ENCODE measurements at regions not wholly inside any gene's neighbourhood (a gene's known extent, or its start where the extent isn't known, plus 50 kb on each side); places are given as distances from the start of the nearest gene placed in this dataset.
A peak's percentile ranks its signal among the peaks of the same experiment; 100 is the strongest.

DNA sequence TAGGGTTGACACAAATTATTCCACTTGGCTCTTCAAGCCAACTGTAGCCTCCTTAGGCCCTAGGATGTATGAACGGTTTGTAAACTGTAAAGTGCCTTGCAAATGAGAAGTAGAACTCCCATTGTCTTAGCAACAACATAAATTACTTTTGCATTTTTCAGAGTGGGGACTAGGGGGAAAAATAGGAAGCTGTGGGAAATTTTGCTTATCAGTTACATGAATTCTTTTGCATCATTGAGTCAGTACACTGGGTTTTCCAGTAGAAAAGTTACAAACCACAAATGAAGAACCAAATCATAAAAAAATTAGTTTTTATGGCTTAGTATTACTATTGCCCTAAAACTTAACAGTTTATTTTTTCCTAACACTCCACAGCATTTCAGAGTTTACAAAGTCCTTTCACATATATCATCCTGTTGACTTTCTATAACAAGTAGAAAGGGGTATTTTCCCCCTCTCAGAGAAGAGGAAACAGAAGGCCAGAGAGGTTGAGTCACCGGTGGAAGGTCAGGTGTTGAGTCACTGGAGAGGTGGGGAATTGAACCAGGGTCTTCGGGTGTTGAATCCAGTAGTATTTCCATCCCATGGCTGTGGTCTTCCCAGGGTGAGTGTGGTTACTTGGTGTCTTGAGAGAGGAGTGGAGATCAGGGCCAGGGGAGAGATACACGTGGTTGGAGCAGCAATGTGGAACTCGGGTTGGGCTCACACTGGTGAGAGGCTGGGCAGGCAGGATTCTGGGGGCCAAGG, 71.9 kb upstream of the USP24 start:
- no TSS peak for BruUV-seq (replicated peaks)
- Histone ChIP-seq H3K27ac (ENCODE audit: low read length) (no peak overlapping the region), H3K9ac (ENCODE audit: low read length) (no peak overlapping the region), H3K27me3 (ENCODE audit: low read length) (no peaks in the 10 kb centered on the region), H3K36me3 (ENCODE audit: low read depth, low read length) (no peaks in the 10 kb centered on the region), H3F3A (ENCODE audit: low read length, unreplicated experiment) (no peaks in the 10 kb centered on the region), H3K9me2 (replicated peaks; ENCODE audit: low read length) (no peaks in the 10 kb centered on the region), H3K79me2 (ENCODE audit: low read length) (no peaks in the 10 kb centered on the region), H3K4me2 (ENCODE audit: low read length) (no peak overlapping the region), H2AFZ (ENCODE audit: low read length) (no peak overlapping the region), H3K9me3 (ENCODE audit: low read length) (no peaks in the 10 kb centered on the region), H4K20me1 (ENCODE audit: low read length) (no peaks in the 10 kb centered on the region), H3K4me1 (ENCODE audit: insufficient read depth, low read length) (peaks cover 10% of the 10 kb centered on the region), H3K4me3 (ENCODE audit: low read length) (no peak overlapping the region)
- no peak for TF ChIP-seq EZH2 (IDR thresholded peaks at IDR 0.05; ENCODE audit: low read length, unreplicated experiment)
- TF ChIP-seq, protein P1, sequence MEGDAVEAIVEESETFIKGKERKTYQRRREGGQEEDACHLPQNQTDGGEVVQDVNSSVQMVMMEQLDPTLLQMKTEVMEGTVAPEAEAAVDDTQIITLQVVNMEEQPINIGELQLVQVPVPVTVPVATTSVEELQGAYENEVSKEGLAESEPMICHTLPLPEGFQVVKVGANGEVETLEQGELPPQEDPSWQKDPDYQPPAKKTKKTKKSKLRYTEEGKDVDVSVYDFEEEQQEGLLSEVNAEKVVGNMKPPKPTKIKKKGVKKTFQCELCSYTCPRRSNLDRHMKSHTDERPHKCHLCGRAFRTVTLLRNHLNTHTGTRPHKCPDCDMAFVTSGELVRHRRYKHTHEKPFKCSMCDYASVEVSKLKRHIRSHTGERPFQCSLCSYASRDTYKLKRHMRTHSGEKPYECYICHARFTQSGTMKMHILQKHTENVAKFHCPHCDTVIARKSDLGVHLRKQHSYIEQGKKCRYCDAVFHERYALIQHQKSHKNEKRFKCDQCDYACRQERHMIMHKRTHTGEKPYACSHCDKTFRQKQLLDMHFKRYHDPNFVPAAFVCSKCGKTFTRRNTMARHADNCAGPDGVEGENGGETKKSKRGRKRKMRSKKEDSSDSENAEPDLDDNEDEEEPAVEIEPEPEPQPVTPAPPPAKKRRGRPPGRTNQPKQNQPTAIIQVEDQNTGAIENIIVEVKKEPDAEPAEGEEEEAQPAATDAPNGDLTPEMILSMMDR (conservative IDR thresholded peaks at IDR 0.05; ENCODE audit: low read depth, low read length), result no peak
- TF ChIP-seq EZH2phosphoT487 (IDR thresholded peaks at IDR 0.05; ENCODE audit: borderline replicate concordance, low read length), result no peak
- ATAC-seq (no peak), DNase-seq (no peak)
- CTCF ChIA-PET, result no interaction called here
- POLR2A ChIA-PET (ENCODE audit: unreplicated experiment), result no interaction called here
- intact Hi-C loops (cut with micrococcal nuclease), result loop anchor here (5.0 to 10.0 kb wide), 4 partner anchors 158 to 1535 kb away; no protein-coding TSS in a partner anchor

DNA sequence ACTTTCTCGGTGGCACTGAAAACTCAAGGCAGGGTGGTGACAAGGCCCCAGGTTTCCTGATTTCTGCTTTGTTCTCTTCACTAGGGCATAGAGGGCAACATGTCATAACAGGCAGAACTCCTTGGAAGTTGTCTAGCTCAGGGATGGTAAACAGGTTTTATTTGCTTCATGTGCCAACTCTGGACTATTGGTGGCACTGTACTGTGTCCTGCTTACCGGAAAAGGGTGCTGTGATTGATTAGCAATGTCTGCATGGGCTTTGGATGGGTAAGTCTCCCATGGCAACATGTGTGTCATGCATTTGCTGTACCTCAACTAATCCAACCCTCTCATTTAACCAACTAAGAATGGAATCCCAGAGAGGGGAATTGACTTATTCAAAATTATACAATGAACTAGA, 70.7 kb upstream of the USP24 start:
- POLR2A ChIA-PET (ENCODE audit: unreplicated experiment), result no interaction called here
- no TSS peak for BruUV-seq (replicated peaks)
- ATAC-seq, result peak; percentile 50; the same call in 1 of the 2 replicates

More for the DNA sequence above, 70.7 kb upstream of the USP24 start:
- H3K36me3 ChIP-seq (ENCODE audit: low read depth, low read length), result no peaks in the 10 kb centered on the region
- TF ChIP-seq, protein P1 (conservative IDR thresholded peaks at IDR 0.05; ENCODE audit: low read depth, low read length), result peak; percentile 48
- no peak for TF ChIP-seq EZH2 (IDR thresholded peaks at IDR 0.05; ENCODE audit: low read length, unreplicated experiment)
- peak; percentile 55 for DNase-seq
- no peaks in the 10 kb centered on the region for H3K9me2 ChIP-seq (replicated peaks; ENCODE audit: low read length)
- H3K79me2 ChIP-seq (ENCODE audit: low read length), result no peaks in the 10 kb centered on the region
- CTCF ChIA-PET, result interaction anchor here (1.0 to 1.3 kb wide), 2 partner anchors 52 to 187 kb away, joined by 3 to 8 read pairs; no protein-coding TSS in a partner anchor
- no peaks in the 10 kb centered on the region for H3K9me3 ChIP-seq (ENCODE audit: low read length)
- no peak overlapping the region for H3K4me2 ChIP-seq (ENCODE audit: low read length)
- intact Hi-C loops (cut with micrococcal nuclease), result loop anchor here (1.0 to 10.0 kb wide), 8 partner anchors 52 to 1536 kb away; no protein-coding TSS in a partner anchor
- H3K27me3 ChIP-seq (ENCODE audit: low read length), result no peaks in the 10 kb centered on the region
- peaks cover 10% of the 10 kb centered on the region for H3K4me1 ChIP-seq (ENCODE audit: insufficient read depth, low read length)
- H4K20me1 ChIP-seq (ENCODE audit: low read length), result no peaks in the 10 kb centered on the region
- H3F3A ChIP-seq (ENCODE audit: low read length, unreplicated experiment), result no peaks in the 10 kb centered on the region
- no peak overlapping the region for H3K9ac ChIP-seq (ENCODE audit: low read length)
- H2AFZ ChIP-seq (ENCODE audit: low read length), result no peak overlapping the region
- no peak overlapping the region for H3K4me3 ChIP-seq (ENCODE audit: low read length)
- no peak overlapping the region for H3K27ac ChIP-seq (ENCODE audit: low read length)
